ENCODE measurements at regions not wholly inside any gene's neighbourhood (a gene's known extent, or its start where the extent isn't known, plus 50 kb on each side); places are given as distances from the start of the nearest gene placed in this dataset.
A peak's percentile ranks its signal among the peaks of the same experiment; 100 is the strongest.

DNA sequence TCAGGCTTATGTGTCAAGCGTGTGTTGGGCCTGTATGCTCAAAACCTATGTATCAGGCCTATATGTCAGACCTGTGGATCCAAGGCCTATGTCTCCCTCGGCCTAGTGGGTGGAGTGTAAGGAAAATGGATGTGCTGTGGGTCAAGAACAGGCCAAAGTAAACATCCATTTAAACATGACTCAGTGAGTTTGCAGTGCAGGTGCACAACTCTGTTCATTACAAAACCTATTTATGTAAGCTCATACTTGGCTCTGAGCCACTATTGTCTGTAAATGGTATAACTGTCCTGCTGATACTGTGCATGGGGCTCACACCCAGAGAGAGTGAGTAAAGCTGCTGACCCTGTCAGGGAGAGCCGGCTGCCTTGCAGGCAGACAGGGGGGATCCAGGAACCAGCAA lies 249.7 kb upstream of the AVPR1A start:
- Histone ChIP-seq H3K79me2 (ENCODE audit: control insufficient read depth, insufficient read depth, low read length, poor library complexity) (no peaks in the 10 kb centered on the region), H3K27ac (ENCODE audit: low read depth, low read length) (no peak overlapping the region), H2BK12ac (ENCODE audit: low read length) (no peak overlapping the region), H2AFZ (ENCODE audit: insufficient read depth, low read length, poor library complexity) (no peak overlapping the region), H2AK5ac (ENCODE audit: low read length) (no peak overlapping the region), H2BK120ac (ENCODE audit: insufficient read depth, low read length, poor library complexity) (no peak overlapping the region), H3K9me3 (ENCODE audit: insufficient read depth, low read depth, low read length) (peaks cover 9% of the 10 kb centered on the region), H4K91ac (ENCODE audit: low read depth, low read length) (no peak overlapping the region), H4K12ac (ENCODE audit: low read depth, low read length) (no peak overlapping the region), H3K36me3 (ENCODE audit: control insufficient read depth in 1 of 2, insufficient read depth in 2 of 2, low read length in 2 of 2) (no peaks in the 10 kb centered on the region), H3K4me2 (ENCODE audit: low read length) (no peak overlapping the region), H2BK5ac (ENCODE audit: low read depth, low read length, poor library complexity) (no peak overlapping the region), H3K79me1 (ENCODE audit: low read length) (no peaks in the 10 kb centered on the region), H3K27me3 (ENCODE audit: insufficient read depth, low read length) (no peaks in the 10 kb centered on the region), H3K4ac (ENCODE audit: low read depth, low read length) (no peak overlapping the region), H3K14ac (ENCODE audit: low read length) (no peak overlapping the region), H4K8ac (ENCODE audit: low read depth, low read length) (no peak overlapping the region), H3K18ac (ENCODE audit: low read length) (no peak overlapping the region), H3K9ac (ENCODE audit: low read length) (no peak overlapping the region), H3K23ac (ENCODE audit: low read length) (no peak overlapping the region), H3K4me1 (ENCODE audit: control insufficient read depth in 1 of 2, insufficient read depth in 2 of 2, low read length in 2 of 2) (no peaks in the 10 kb centered on the region), H3K4me3 (ENCODE audit: low read depth, low read length) (peak overlapping the region; percentile 39)
- WGBS (ENCODE audit: extremely low coverage, insufficient coverage, insufficient read length), result no CpG with 5 or more reads among the region's 3 CpGs
- DNase-seq, result no peak

DNA sequence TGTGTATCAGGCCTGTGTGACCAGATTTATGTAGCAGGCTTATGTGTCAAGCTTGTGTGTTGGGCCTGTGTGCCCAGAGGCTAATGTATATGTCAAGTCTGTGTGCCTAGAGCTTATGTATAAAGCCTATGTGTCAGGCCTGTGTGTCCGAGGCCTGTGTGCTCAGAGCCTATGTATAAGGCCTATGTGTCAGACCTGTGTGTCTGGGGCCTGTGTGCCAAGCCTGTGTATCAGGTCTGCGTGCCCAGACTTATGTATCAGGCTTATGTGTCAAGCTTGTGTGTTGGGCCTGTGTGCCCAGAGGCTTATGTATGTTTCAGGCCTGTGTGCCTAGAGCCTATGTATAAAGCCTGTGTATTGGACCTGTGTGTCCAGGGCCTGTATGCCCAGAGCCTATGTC lies 249.3 kb upstream of the AVPR1A start:
- no peak overlapping the region for H2BK12ac ChIP-seq (ENCODE audit: low read length)
- no peak overlapping the region for H2BK120ac ChIP-seq (ENCODE audit: insufficient read depth, low read length, poor library complexity)
- peak overlapping the region; percentile 39 for H3K4me3 ChIP-seq (ENCODE audit: low read depth, low read length)
- H3K79me2 ChIP-seq (ENCODE audit: control insufficient read depth, insufficient read depth, low read length, poor library complexity), result no peaks in the 10 kb centered on the region
- no peak overlapping the region for H3K27ac ChIP-seq (ENCODE audit: low read depth, low read length)
- H2AFZ ChIP-seq (ENCODE audit: insufficient read depth, low read length, poor library complexity), result no peak overlapping the region
- H2AK5ac ChIP-seq (ENCODE audit: low read length), result no peak overlapping the region
- no peak overlapping the region for H4K12ac ChIP-seq (ENCODE audit: low read depth, low read length)
- no peak overlapping the region for H4K91ac ChIP-seq (ENCODE audit: low read depth, low read length)
- H3K14ac ChIP-seq (ENCODE audit: low read length), result no peak overlapping the region
- no peaks in the 10 kb centered on the region for H3K79me1 ChIP-seq (ENCODE audit: low read length)
- H3K36me3 ChIP-seq (ENCODE audit: control insufficient read depth in 1 of 2, insufficient read depth in 2 of 2, low read length in 2 of 2), result no peaks in the 10 kb centered on the region
- no peaks in the 10 kb centered on the region for H3K27me3 ChIP-seq (ENCODE audit: insufficient read depth, low read length)
- no peak overlapping the region for H3K4me2 ChIP-seq (ENCODE audit: low read length)
- no peak overlapping the region for H4K8ac ChIP-seq (ENCODE audit: low read depth, low read length)
- no peak overlapping the region for H3K23ac ChIP-seq (ENCODE audit: low read length)
- no peak overlapping the region for H3K4ac ChIP-seq (ENCODE audit: low read depth, low read length)
- no peaks in the 10 kb centered on the region for H3K4me1 ChIP-seq (ENCODE audit: control insufficient read depth in 1 of 2, insufficient read depth in 2 of 2, low read length in 2 of 2)
- no peak overlapping the region for H2BK5ac ChIP-seq (ENCODE audit: low read depth, low read length, poor library complexity)
- peaks cover 9% of the 10 kb centered on the region for H3K9me3 ChIP-seq (ENCODE audit: insufficient read depth, low read depth, low read length)
- no peak overlapping the region for H3K18ac ChIP-seq (ENCODE audit: low read length)
- DNase-seq, result no peak
- H3K9ac ChIP-seq (ENCODE audit: low read length), result no peak overlapping the region
- no CpG with 5 or more reads among the region's 2 CpGs for WGBS (ENCODE audit: extremely low coverage, insufficient coverage, insufficient read length)

DNA sequence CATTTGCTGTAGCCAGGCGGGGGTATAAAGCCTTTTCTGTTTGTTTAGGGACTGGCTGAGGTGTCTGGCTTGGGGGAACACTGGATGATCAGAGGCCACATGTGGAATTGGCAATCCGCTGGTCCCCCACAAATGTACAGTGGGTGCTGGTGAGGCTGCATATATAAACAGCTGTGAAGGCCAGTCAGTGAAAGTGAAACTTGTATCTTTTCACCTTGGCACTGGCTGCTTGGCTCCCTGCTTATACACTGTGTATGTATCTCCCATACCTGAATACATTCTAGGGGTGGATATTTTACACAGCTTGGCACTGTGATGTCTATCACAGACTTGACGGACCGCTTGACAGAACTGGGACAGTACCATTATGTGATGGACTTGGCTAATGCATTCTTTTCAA lies 246.8 kb upstream of the AVPR1A start:
- Histone ChIP-seq H3K4me3 (ENCODE audit: low read depth, low read length) (no peak overlapping the region), H2BK5ac (ENCODE audit: low read depth, low read length, poor library complexity) (no peak overlapping the region), H3K9ac (ENCODE audit: low read length) (no peak overlapping the region), H3K23ac (ENCODE audit: low read length) (no peak overlapping the region), H3K14ac (ENCODE audit: low read length) (no peak overlapping the region), H3K4me1 (ENCODE audit: control insufficient read depth in 1 of 2, insufficient read depth in 2 of 2, low read length in 2 of 2) (no peaks in the 10 kb centered on the region), H3K27ac (ENCODE audit: low read depth, low read length) (no peak overlapping the region), H4K91ac (ENCODE audit: low read depth, low read length) (no peak overlapping the region), H3K4me2 (ENCODE audit: low read length) (no peak overlapping the region), H2AFZ (ENCODE audit: insufficient read depth, low read length, poor library complexity) (no peak overlapping the region), H4K12ac (ENCODE audit: low read depth, low read length) (no peak overlapping the region), H3K4ac (ENCODE audit: low read depth, low read length) (no peak overlapping the region), H2BK12ac (ENCODE audit: low read length) (no peak overlapping the region), H3K79me2 (ENCODE audit: control insufficient read depth, insufficient read depth, low read length, poor library complexity) (no peaks in the 10 kb centered on the region), H3K79me1 (ENCODE audit: low read length) (no peaks in the 10 kb centered on the region), H3K36me3 (ENCODE audit: control insufficient read depth in 1 of 2, insufficient read depth in 2 of 2, low read length in 2 of 2) (no peaks in the 10 kb centered on the region), H2AK5ac (ENCODE audit: low read length) (no peak overlapping the region), H3K18ac (ENCODE audit: low read length) (no peak overlapping the region), H2BK120ac (ENCODE audit: insufficient read depth, low read length, poor library complexity) (no peak overlapping the region), H3K9me3 (ENCODE audit: insufficient read depth, low read depth, low read length) (peaks cover 9% of the 10 kb centered on the region), H4K8ac (ENCODE audit: low read depth, low read length) (no peak overlapping the region), H3K27me3 (ENCODE audit: insufficient read depth, low read length) (no peaks in the 10 kb centered on the region)
- no peak for DNase-seq
- WGBS (ENCODE audit: extremely low coverage, insufficient coverage, insufficient read length), result no CpG with 5 or more reads among the region's 4 CpGs

DNA sequence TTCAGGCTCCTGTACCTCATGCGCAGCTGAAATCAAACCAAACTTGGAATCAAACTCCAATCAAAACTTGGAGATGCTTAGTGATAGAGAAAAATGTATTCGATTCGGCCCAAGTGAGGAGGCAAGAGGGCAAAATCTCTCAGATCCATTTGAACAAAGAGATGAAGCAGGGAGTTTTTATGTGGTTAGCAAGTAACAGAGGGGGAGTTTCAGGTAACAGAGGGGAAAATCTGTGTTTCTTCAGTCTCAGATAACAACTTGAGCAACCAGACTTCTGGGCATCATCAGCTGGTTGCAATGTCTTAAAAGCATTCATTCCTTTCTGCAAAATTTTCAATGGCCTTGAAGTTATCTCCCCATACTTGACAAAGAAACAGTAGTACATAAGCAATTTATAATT lies 245.1 kb upstream of the AVPR1A start:
- Histone ChIP-seq H3K9ac (ENCODE audit: low read length) (no peak overlapping the region), H2BK5ac (ENCODE audit: low read depth, low read length, poor library complexity) (no peak overlapping the region), H3K79me2 (ENCODE audit: control insufficient read depth, insufficient read depth, low read length, poor library complexity) (no peaks in the 10 kb centered on the region), H3K4me1 (ENCODE audit: control insufficient read depth in 1 of 2, insufficient read depth in 2 of 2, low read length in 2 of 2) (no peaks in the 10 kb centered on the region), H3K36me3 (ENCODE audit: control insufficient read depth in 1 of 2, insufficient read depth in 2 of 2, low read length in 2 of 2) (no peaks in the 10 kb centered on the region), H3K27me3 (ENCODE audit: insufficient read depth, low read length) (no peaks in the 10 kb centered on the region), H3K18ac (ENCODE audit: low read length) (no peak overlapping the region), H3K9me3 (ENCODE audit: insufficient read depth, low read depth, low read length) (peaks cover 9% of the 10 kb centered on the region), H2BK120ac (ENCODE audit: insufficient read depth, low read length, poor library complexity) (no peak overlapping the region), H2BK12ac (ENCODE audit: low read length) (no peak overlapping the region), H3K14ac (ENCODE audit: low read length) (no peak overlapping the region), H2AFZ (ENCODE audit: insufficient read depth, low read length, poor library complexity) (no peak overlapping the region), H3K23ac (ENCODE audit: low read length) (no peak overlapping the region), H3K27ac (ENCODE audit: low read depth, low read length) (no peak overlapping the region), H3K4ac (ENCODE audit: low read depth, low read length) (no peak overlapping the region), H3K79me1 (ENCODE audit: low read length) (no peaks in the 10 kb centered on the region), H3K4me3 (ENCODE audit: low read depth, low read length) (no peak overlapping the region), H2AK5ac (ENCODE audit: low read length) (no peak overlapping the region), H4K12ac (ENCODE audit: low read depth, low read length) (no peak overlapping the region), H4K91ac (ENCODE audit: low read depth, low read length) (no peak overlapping the region), H4K8ac (ENCODE audit: low read depth, low read length) (no peak overlapping the region), H3K4me2 (ENCODE audit: low read length) (no peak overlapping the region)
- no peak for DNase-seq
- WGBS (ENCODE audit: extremely low coverage, insufficient coverage, insufficient read length), result no CpG with 5 or more reads among the region's 3 CpGs
